ENCODE measurements at regions not wholly inside any gene's neighbourhood (a gene's known extent, or its start where the extent isn't known, plus 50 kb on each side); places are given as distances from the start of the nearest gene placed in this dataset.

GRCh38 chr18:56374007-56374655 lies 264.3 kb downstream of the TXNL1 start:
- DNase-seq, result no peak

- DNase-seq, result no peak
These were observed 264.8 kb downstream of the TXNL1 start for GRCh38 chr18:56373601-56374000.

DNA sequence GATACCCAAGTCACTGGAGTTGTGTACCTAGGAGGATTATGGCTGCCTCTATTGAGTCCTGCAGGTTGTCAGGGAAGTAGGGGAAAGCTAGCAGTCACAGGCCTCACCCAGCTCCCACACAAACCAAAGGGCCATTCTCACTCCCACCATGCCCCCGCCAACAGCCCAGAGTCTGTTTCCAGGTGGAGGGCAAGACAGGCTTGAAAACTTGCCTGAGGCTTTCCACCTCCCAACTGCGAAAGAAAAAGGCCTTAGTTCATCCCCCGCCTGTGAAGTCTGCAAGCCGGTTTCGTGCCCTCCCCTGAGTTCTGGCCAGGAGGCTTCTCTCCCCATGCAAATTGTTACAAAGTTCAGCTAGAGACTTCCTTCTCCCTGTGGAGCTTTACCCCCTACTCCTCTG lies 270.3 kb downstream of the TXNL1 start:
- no peak for DNase-seq

DNA sequence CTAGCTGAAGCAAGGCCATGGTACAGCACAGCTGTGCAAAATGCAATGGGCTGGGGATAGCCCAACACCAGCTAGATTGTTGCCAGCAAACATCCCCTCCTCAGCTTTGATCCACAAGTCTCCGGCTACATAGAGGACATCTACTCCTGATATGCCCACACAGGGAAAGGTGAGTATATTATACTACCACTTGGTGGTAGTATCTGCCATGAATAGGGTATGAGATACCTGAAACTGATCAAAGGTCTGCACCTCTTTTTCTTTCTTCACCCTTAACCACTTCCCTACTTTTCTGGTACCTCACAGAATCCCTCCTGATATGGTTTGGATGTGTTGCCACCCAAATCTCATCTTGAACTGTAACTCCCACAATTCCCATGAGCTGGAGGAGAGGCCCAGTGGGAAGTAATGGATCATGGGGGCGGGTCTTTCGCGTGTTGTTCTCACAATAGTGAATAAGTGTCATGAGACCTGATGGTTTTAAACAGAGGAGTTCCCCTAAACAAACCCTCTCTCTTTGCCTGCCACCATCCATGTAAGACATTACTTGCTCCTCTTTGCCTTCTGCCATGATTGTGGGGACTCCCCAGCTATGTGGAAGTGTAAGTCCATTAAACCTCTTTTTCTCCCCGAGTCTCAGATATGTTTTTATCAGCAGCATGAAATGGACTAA lies 279.6 kb downstream of the TXNL1 start:
- no peak for DNase-seq

DNA sequence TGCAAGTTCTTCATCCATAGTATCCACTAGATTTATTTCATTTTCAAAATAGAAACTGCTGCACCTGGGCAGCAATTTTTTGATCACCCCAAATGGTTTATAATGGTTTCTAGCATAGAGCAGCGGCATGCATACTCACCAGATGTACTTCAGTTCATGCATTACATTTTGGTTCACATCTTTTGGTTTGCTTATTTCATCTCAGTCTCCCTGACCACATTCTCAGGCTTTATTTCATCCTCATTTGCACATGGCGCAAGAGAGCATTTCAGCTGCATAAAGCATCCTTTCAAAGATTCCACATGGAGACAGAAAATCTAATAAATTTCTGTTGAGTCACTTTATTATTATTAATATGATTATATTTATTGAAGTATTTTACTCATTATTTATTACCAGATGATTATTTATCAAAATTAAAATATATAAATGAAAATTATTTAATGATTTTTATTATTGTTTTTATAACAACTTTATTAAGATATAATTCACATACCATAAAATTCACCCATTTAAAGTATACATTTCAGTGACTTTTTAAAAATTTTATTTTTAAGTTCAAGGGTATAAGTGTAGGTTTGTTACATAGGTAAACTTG lies 284.6 kb downstream of the TXNL1 start:
- DNase-seq, result no peak

- no peak for DNase-seq
These were observed 286.4 kb downstream of the TXNL1 start for GRCh38 chr18:56351911-56352500.

- no peak for DNase-seq
These were observed 300.9 kb downstream of the TXNL1 start for GRCh38 chr18:56337507-56337906.

DNA sequence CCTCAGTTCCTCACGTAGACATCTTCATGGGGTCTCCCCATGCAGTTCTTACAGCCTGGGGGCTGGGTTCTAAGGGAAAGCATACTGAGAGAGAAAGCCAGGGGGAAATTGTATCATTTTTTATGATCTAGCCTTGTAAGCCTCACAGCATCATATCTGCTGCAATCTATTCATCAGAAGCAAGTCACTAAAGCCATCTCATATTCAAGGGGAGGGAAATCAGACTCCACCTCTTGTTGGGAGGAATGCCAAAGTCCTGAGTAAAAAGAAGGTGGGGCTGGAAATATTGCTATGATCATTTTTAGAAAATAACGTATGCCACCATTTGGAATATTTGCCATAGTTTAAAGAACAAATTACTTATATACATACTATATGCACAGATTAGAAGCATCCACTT lies 304.6 kb downstream of the TXNL1 start:
- no peak for DNase-seq

- no peak for DNase-seq
These were observed 305.2 kb downstream of the TXNL1 start for GRCh38 chr18:56333146-56333545.

- DNase-seq, result no peak
These were observed 306.0 kb downstream of the TXNL1 start for GRCh38 chr18:56332371-56332770.

DNA sequence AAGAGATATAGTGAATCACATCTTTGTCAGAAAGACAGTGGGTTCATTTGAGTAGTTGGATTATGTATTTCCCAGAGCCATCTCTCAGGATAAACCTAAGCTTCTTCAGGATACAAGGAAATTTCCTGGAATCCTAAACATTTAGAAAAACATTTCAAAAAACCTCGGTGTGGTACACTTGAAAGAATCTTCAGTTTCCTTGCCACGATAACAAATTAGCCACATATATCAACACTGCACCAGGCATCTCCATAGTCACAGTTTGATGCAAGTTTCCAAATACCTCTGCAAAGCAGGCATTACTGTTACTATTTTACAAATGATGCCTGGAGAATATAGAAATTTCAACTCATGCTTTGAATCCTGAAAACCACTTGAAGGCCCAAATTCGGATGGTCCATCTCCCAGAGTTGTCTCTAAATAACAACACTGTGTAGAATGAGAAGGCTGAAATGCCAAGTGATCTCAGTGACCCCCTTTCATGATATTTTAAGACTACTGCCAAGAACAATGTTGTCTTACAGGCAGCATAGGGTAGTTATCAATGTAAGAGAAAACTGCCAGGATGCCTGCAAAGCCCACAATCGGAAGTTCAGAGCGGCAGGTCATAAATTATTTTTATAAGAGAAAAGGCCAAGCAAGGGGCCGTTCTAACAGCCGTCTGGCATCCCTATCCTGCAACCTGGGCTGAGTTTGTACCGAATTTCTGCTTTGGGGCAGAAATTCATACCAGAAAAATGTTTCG lies 307.9 kb downstream of the TXNL1 start:
- DNase-seq, result no peak

GRCh38 chr18:56329536-56329935 lies 308.9 kb downstream of the TXNL1 start:
- no peak for DNase-seq

DNA sequence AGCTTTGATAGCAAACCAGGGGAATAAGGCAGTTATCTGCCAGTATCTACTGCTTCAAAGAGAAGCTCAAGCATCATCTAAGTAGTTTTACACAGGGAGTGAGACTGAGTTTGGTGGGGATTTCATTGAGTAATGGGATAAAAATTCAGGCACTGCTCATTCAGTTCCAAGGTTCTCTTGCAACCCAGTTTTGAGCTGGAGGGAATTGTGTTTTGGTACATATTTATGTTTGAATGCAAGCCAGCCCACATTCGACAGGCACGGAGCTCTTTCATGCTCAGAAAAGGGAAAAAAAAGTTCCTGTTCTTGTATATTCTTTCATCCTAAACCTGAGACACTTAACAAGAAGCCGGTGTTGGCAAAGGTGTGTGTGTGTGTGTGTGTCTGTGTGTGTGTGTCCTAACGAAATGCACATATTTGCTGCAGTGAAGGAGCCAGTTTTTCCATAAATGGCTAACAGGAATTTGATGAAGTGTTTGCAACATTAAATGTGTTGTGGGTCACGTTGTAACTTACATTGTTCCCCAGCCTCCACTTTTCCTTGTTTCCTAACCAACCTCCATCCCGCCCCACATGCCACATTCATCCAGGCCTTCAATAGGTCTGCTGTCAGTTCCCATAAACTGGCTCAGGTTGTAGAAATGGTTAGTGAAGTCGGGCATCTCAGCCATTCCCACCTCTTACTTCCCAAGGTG lies 311.1 kb downstream of the TXNL1 start:
- DNase-seq, result no peak

GRCh38 chr18:56326336-56327072 lies 311.9 kb downstream of the TXNL1 start:
- no peak for DNase-seq

GRCh38 chr18:56323673-56324072 lies 314.7 kb downstream of the TXNL1 start:
- DNase-seq, result no peak

DNA sequence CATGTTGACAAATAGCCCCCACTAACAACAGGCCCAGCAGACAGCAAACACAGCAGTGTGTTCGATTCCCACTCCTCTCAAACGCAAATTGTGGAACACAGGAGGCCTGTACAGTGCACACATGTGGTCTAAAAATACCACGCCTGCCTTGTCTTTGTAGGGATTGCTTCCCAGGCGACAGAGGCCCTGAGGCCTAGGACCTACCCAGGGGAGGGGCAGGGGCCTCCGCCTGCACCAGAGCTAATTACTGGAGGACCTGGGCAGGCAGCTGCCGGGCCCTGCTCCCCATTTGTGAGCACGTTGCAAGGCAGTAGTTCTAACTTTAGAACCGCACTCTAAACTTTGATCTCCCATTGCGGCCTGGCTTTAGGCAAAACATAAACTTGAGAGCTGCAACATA lies 316.0 kb downstream of the TXNL1 start:
- DNase-seq, result no peak

DNA sequence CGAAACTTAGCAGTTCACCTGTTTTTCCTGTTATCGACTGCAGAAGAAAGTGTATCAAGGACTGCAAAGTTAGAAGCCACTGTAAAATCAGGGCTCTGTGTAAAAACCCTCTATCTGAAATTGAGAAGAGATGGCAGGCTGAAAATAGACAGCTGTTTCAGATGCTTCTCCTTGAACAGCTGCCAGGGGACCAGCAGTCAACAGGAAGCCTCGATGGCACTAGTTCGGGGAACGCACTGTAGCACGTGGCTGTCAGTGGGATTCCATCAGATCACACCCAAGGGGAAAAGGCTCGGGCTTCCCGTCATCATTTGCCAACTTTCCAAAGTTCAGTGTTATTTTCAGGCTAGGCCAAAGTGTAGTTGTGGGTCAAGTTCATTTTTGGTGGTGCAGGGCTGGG lies 316.9 kb downstream of the TXNL1 start:
- DNase-seq, result no peak

GRCh38 chr18:56319953-56320352 lies 318.4 kb downstream of the TXNL1 start:
- no peak for DNase-seq

DNA sequence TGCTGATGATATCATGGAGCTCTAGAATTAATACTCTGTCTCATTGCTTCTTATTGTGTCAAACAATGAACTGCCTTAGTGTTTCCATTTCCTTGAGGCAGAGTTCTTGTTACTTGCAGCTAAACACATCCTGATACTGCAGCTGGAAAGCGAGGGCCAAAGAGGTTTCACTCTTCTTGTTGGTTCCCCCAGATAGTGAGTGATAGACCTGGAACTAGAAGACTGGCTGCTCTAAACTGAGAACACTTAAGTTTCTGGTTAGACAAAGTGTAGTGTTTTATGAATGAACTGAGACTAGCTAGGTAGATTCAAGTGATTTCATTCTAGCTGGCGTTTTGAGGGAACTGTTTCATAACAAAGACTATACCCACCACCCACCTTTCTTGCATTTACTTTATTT lies 321.7 kb downstream of the TXNL1 start:
- no peak for DNase-seq

DNA sequence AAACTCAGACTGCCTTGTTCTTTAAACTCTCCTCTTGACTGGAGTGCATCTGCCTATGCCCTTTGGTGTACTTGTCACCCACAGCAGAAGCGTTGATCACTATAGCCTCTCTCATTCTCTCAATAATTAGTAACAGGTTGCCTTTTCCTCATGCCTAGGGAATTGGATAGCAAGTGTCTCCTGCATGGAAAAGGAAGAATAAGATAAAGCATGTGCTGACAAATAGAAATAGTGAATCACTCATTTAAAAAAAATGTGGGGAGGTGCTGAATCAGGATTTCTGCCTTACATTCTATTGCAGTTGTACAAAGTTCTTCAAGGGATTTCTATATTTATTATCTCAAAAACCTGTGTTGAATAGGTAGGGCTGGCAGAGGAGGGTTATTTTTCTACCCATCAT lies 323.0 kb downstream of the TXNL1 start:
- DNase-seq, result no peak

DNA sequence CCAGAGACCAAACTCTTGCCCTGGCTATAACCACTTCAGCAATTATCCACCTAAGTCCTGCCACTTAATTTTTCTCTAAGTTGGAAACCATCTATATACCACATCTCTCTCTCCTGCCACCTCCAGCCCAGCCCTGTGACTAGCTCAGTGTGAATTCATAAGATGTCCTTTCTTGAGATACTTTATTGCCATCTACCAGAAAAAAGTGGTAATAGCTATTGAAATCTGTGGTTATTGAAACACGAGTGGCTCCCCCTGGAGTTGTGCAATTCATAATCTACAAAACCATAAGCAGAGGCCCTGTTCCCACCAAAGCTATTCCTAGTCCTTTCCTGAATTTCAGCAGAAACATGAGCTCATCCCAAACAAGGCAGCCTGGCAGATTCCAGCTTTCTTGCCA lies 324.0 kb downstream of the TXNL1 start:
- no peak for DNase-seq

All from NCI-H146 (cell line).